ENCODE measurements at regions not wholly inside any gene's neighbourhood (a gene's known extent, or its start where the extent isn't known, plus 50 kb on each side); places are given as distances from the start of the nearest gene placed in this dataset.

- Histone ChIP-seq H3K4me2 (ENCODE audit: insufficient read depth, low read length) (no peak overlapping the region), H3K4me1 (ENCODE audit: insufficient read depth, low read length) (no peaks in the 10 kb centered on the region), H3K79me2 (ENCODE audit: insufficient read depth, low read length) (no peaks in the 10 kb centered on the region), H3K27me3 (ENCODE audit: insufficient read depth, low read length) (no peaks in the 10 kb centered on the region), H3K36me3 (ENCODE audit: insufficient read depth, low read length) (no peaks in the 10 kb centered on the region), H3K27ac (ENCODE audit: low read depth, low read length) (no peak overlapping the region), H3K4me3 (ENCODE audit: insufficient read depth, low read length) (no peak overlapping the region), H4K20me1 (ENCODE audit: insufficient read depth, low read length) (no peaks in the 10 kb centered on the region), H2AFZ (ENCODE audit: low read length) (no peak overlapping the region), H3K9me3 (ENCODE audit: low read depth, low read length) (no peaks in the 10 kb centered on the region)
- no peak for TF ChIP-seq CTCF (IDR thresholded peaks at IDR 0.05; ENCODE audit: extremely low read depth, low read depth, low read length)
- no peak for DNase-seq (ENCODE audit: insufficient read length, low spot score, missing footprints)
These were observed 1165.8 kb upstream of the ADGRL3 start for GRCh38 chr4:60034361-60034760.

- H3K4me1 ChIP-seq (ENCODE audit: insufficient read depth, low read length): no peaks in the 10 kb centered on the region
- H3K27me3 ChIP-seq (ENCODE audit: insufficient read depth, low read length): no peaks in the 10 kb centered on the region
- no peaks in the 10 kb centered on the region for H4K20me1 ChIP-seq (ENCODE audit: insufficient read depth, low read length)
- no peaks in the 10 kb centered on the region for H3K9me3 ChIP-seq (ENCODE audit: low read depth, low read length)
- DNase-seq (ENCODE audit: insufficient read length, low spot score, missing footprints): no peak
- no peak overlapping the region for H2AFZ ChIP-seq (ENCODE audit: low read length)
- no peaks in the 10 kb centered on the region for H3K79me2 ChIP-seq (ENCODE audit: insufficient read depth, low read length)
- no peaks in the 10 kb centered on the region for H3K36me3 ChIP-seq (ENCODE audit: insufficient read depth, low read length)
- no peak overlapping the region for H3K4me3 ChIP-seq (ENCODE audit: insufficient read depth, low read length)
- no peak overlapping the region for H3K4me2 ChIP-seq (ENCODE audit: insufficient read depth, low read length)
- no peak for TF ChIP-seq CTCF (IDR thresholded peaks at IDR 0.05; ENCODE audit: extremely low read depth, low read depth, low read length)
- no peak overlapping the region for H3K27ac ChIP-seq (ENCODE audit: low read depth, low read length)
These were observed 1160.2 kb upstream of the ADGRL3 start for GRCh38 chr4:60039908-60040307.

- H3K27ac ChIP-seq (ENCODE audit: low read depth, low read length): no peak overlapping the region
- no peak overlapping the region for H3K4me2 ChIP-seq (ENCODE audit: insufficient read depth, low read length)
- TF ChIP-seq CTCF (IDR thresholded peaks at IDR 0.05; ENCODE audit: extremely low read depth, low read depth, low read length): no peak
- H3K79me2 ChIP-seq (ENCODE audit: insufficient read depth, low read length): no peaks in the 10 kb centered on the region
- no peaks in the 10 kb centered on the region for H4K20me1 ChIP-seq (ENCODE audit: insufficient read depth, low read length)
- no peaks in the 10 kb centered on the region for H3K36me3 ChIP-seq (ENCODE audit: insufficient read depth, low read length)
- H3K9me3 ChIP-seq (ENCODE audit: low read depth, low read length): no peaks in the 10 kb centered on the region
- no peaks in the 10 kb centered on the region for H3K27me3 ChIP-seq (ENCODE audit: insufficient read depth, low read length)
- no peaks in the 10 kb centered on the region for H3K4me1 ChIP-seq (ENCODE audit: insufficient read depth, low read length)
- H3K4me3 ChIP-seq (ENCODE audit: insufficient read depth, low read length): no peak overlapping the region
- no peak for DNase-seq (ENCODE audit: insufficient read length, low spot score, missing footprints)
- no peak overlapping the region for H2AFZ ChIP-seq (ENCODE audit: low read length)
These were observed 1157.9 kb upstream of the ADGRL3 start for GRCh38 chr4:60042231-60042652.

GRCh38 chr4:60042941-60043340 is 1157.2 kb upstream of the ADGRL3 start:
- H3K4me1 ChIP-seq (ENCODE audit: insufficient read depth, low read length): no peaks in the 10 kb centered on the region
- TF ChIP-seq CTCF (IDR thresholded peaks at IDR 0.05; ENCODE audit: extremely low read depth, low read depth, low read length): no peak
- no peaks in the 10 kb centered on the region for H3K27me3 ChIP-seq (ENCODE audit: insufficient read depth, low read length)
- H3K4me2 ChIP-seq (ENCODE audit: insufficient read depth, low read length): no peak overlapping the region
- no peaks in the 10 kb centered on the region for H3K36me3 ChIP-seq (ENCODE audit: insufficient read depth, low read length)
- H2AFZ ChIP-seq (ENCODE audit: low read length): no peak overlapping the region
- no peak for DNase-seq (ENCODE audit: insufficient read length, low spot score, missing footprints)
- H3K9me3 ChIP-seq (ENCODE audit: low read depth, low read length): no peaks in the 10 kb centered on the region
- H3K79me2 ChIP-seq (ENCODE audit: insufficient read depth, low read length): no peaks in the 10 kb centered on the region
- no peak overlapping the region for H3K4me3 ChIP-seq (ENCODE audit: insufficient read depth, low read length)
- H3K27ac ChIP-seq (ENCODE audit: low read depth, low read length): no peak overlapping the region
- H4K20me1 ChIP-seq (ENCODE audit: insufficient read depth, low read length): no peaks in the 10 kb centered on the region

Measured in osteoblast (primary cell).